PC-3 (cell line): ENCODE measurements at regions not wholly inside any gene's neighbourhood (a gene's known extent, or its start where the extent isn't known, plus 50 kb on each side); places are given as distances from the start of the nearest gene placed in this dataset.

Source experiments
- EZH2 ChIP-seq: fragments of 300-600 bp; sonication (generic); IDR thresholded peaks from one replicate; pipeline ENCODE4 v1.6.1; 2017; ENCODE audit warnings: antibody characterized with exemption, mild to moderate bottlenecking, low read length; ENCODE audit not compliant: unreplicated experiment
- TF ChIP-seq, protein P1 (sequence below): fragments of 300-600 bp; sonication (generic); conservative IDR thresholded peaks from 2 replicates; pipeline ENCODE4 v1.5.1; 2017; ENCODE audit warnings: antibody characterized with exemption, low read depth, mild to moderate bottlenecking, low read length

DNA sequence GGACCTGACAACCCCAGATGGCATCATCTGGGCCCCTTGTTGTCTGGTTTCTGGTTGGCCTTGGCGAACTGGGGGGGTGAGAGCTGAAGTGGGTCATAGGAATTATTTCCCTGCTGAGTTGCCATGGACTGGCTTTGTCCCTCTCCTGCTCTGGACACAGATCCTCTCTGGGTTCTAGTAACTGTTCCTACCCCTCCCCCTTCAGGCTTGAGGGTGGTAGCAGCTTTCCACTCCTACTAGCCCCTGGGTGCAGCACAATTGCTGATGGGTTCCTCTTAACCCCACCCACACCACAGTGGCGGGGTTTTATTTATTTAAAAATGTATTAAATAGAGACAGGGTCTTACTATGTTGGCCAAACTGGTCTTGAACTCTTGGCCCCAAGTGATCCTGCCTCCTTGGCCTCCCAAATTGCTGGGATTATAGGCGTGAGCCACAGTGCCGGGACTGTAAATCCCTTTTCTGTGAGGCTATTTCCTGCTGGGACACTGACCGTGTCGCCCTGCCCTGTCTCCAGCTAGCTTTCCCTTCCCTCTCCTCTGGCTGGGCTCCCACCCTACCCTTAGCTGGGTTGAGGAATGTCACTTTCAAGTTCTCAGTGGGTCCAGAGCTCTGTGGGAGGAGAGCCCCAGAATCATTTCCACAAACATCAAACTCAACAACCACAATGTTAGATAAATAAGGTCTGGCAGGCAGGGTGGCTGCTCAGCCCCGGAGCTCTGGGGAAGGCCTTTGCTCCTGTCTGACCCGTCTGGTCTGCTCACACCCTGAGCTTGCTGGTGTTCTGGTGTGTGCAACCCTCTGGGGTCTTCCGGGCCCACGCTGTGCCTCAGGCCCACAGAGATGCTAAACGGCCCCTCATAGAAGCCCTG is 112.7 kb upstream of the WNT4 start:
- TF ChIP-seq, protein P1, sequence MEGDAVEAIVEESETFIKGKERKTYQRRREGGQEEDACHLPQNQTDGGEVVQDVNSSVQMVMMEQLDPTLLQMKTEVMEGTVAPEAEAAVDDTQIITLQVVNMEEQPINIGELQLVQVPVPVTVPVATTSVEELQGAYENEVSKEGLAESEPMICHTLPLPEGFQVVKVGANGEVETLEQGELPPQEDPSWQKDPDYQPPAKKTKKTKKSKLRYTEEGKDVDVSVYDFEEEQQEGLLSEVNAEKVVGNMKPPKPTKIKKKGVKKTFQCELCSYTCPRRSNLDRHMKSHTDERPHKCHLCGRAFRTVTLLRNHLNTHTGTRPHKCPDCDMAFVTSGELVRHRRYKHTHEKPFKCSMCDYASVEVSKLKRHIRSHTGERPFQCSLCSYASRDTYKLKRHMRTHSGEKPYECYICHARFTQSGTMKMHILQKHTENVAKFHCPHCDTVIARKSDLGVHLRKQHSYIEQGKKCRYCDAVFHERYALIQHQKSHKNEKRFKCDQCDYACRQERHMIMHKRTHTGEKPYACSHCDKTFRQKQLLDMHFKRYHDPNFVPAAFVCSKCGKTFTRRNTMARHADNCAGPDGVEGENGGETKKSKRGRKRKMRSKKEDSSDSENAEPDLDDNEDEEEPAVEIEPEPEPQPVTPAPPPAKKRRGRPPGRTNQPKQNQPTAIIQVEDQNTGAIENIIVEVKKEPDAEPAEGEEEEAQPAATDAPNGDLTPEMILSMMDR, result no peak
- TF ChIP-seq EZH2, result no peak
